SK-N-SH (cell line): ENCODE measurements at regions not wholly inside any gene's neighbourhood (a gene's known extent, or its start where the extent isn't known, plus 50 kb on each side); places are given as distances from the start of the nearest gene placed in this dataset.
"Not testable (repeated sequence)": the region's sequence is repeated elsewhere in the genome, so short reads cannot be mapped to it uniquely, and the experiment has no call there.

Experiments
- CTCF ChIA-PET: fragments of 300-600, 350-600 bp; formaldehyde crosslinking; extraction: SDS; loops from one replicate; lab custom pipeline; 2021; lab: Yijun Ruan, JAX
- POLR2A ChIA-PET: fragments of 350-600 bp; sonication (Branson Sonifier 250); formaldehyde crosslinking; extraction: SDS; loops from one replicate; lab custom pipeline; 2020; ENCODE audit warnings: antibody characterized with exemption, inconsistent platforms; lab: Yijun Ruan, JAX
- DNase-seq: peaks from one replicate; pipeline ENCODE4 v3.0.0; 2012
- H2AFZ ChIP-seq: fragments of 200-600 bp; sonication (generic); 2 replicates; pipeline ENCODE4 v1.8.1; 2016; ENCODE audit warnings: antibody characterized with exemption, mild to moderate bottlenecking, low read depth
- H3F3A ChIP-seq: fragments of 200-600 bp; sonication (generic); replicated peaks from 2 replicates; pipeline ENCODE3; 2016; ENCODE audit warnings: antibody characterized with exemption, mild to moderate bottlenecking; ENCODE audit not compliant: insufficient read depth
- H3K27ac ChIP-seq, 2 experiments: fragments of 200-500 bp in 1 of 2; fragments of 200-600 bp in 1 of 2; sonication (Bioruptor generic) in 1 of 2; sonication (generic), shearing (Covaris generic) in 1 of 2; 2 replicates each; pipeline versions ENCODE4 v1.5.1 to v1.6.1; 2014 to 2016; ENCODE audit warnings: low read depth in 2 of 2, inconsistent platforms in 1 of 2, low read length in 1 of 2, mild to moderate bottlenecking in 1 of 2, mixed read lengths in 1 of 2
- H3K27me3 ChIP-seq: fragments of 200-600 bp; sonication (generic), shearing (Covaris generic); 2 replicates; pipeline ENCODE4 v1.6.1; 2016; ENCODE audit warnings: mixed run types; ENCODE audit not compliant: insufficient read depth
- H3K36me3 ChIP-seq, 2 experiments: fragments of 200-500 bp in 1 of 2; fragments of 200-600 bp in 1 of 2; sonication (Bioruptor generic) in 1 of 2; sonication (generic) in 1 of 2; replicated peaks in 1 of 2; 2 replicates each; pipeline versions ENCODE3 to v1.5.1; 2014 to 2016; ENCODE audit warnings: low read length in 1 of 2, mild to moderate bottlenecking in 1 of 2; ENCODE audit not compliant: insufficient read depth in 2 of 2, control insufficient read depth in 1 of 2
- H3K4me1 ChIP-seq, 2 experiments: fragments of 200-500 bp in 1 of 2; fragments of 200-600 bp in 1 of 2; sonication (Bioruptor generic) in 1 of 2; sonication (generic), shearing (Covaris generic) in 1 of 2; 2 replicates each; pipeline versions ENCODE4 v1.5.1 to v1.6.1; 2014 to 2016; ENCODE audit warnings: low read depth in 1 of 2, low read length in 1 of 2, mixed run types in 1 of 2; ENCODE audit not compliant: insufficient read depth in 2 of 2, control insufficient read depth in 1 of 2
- H3K4me2 ChIP-seq: fragments of 200-600 bp; sonication (generic), shearing (Covaris generic); 2 replicates; pipeline ENCODE4 v1.6.1; 2017; ENCODE audit warnings: mixed run types
- H3K4me3 ChIP-seq, 2 experiments: fragments of 200-500 bp in 1 of 2; fragments of 200-600 bp in 1 of 2; sonication (Bioruptor generic) in 1 of 2; sonication (generic), shearing (Covaris generic) in 1 of 2; 2 replicates each; pipeline versions ENCODE4 v1.5.1 to v1.8.1; 2014 to 2016; ENCODE audit warnings: low read depth in 2 of 2, inconsistent platforms in 1 of 2, low read length in 1 of 2, mild to moderate bottlenecking in 1 of 2, mixed read lengths in 1 of 2, moderate library complexity in 1 of 2
- H3K79me2 ChIP-seq: fragments of 200-600 bp; sonication (generic); 2 replicates; pipeline ENCODE4 v1.8.1; 2017; ENCODE audit warnings: mild to moderate bottlenecking; ENCODE audit not compliant: insufficient read depth
- H3K9ac ChIP-seq: fragments of 200-600 bp; sonication (generic); 2 replicates; pipeline ENCODE4 v1.6.1; 2017; ENCODE audit warnings: mixed run types
- H3K9me2 ChIP-seq: fragments of 200-600 bp; sonication (generic); 2 replicates; pipeline ENCODE4 v1.6.1; 2017; ENCODE audit warnings: mixed run types
- H3K9me3 ChIP-seq: fragments of 200-600 bp; sonication (generic); 2 replicates; pipeline ENCODE4 v1.6.1; 2017; ENCODE audit warnings: mixed run types, mild to moderate bottlenecking, moderate library complexity
- H4K20me1 ChIP-seq: fragments of 200-600 bp; sonication (generic); 2 replicates; pipeline ENCODE4 v1.6.1; 2017; ENCODE audit warnings: mild to moderate bottlenecking, mixed run types; ENCODE audit not compliant: insufficient read depth
- CTCF ChIP-seq: fragments of 200-600 bp; sonication (generic); IDR thresholded peaks from 2 replicates; pipeline ENCODE4 v1.6.1; 2017; ENCODE audit warnings: antibody characterized with exemption, mild to moderate bottlenecking, moderate library complexity
- EP300 ChIP-seq, 2 experiments: IDR thresholded peaks; 2 replicates each; pipeline versions ENCODE4 v1.4.0 to v1.6.1; 2012; ENCODE audit warnings: borderline replicate concordance in 1 of 2, low read depth in 1 of 2, low read length in 1 of 2
- FOSL2 ChIP-seq: IDR thresholded peaks from 2 replicates; pipeline ENCODE4 v1.4.0; 2012; ENCODE audit warnings: low read depth, mild to moderate bottlenecking, moderate library complexity, borderline replicate concordance
- FOXJ3 ChIP-seq: sonication (generic); formaldehyde crosslinking; IDR thresholded peaks from 2 replicates; pipeline ENCODE4 v1.5.1; 2020; ENCODE audit warnings: mild to moderate bottlenecking, missing genetic modification reagents
- GABPA ChIP-seq: IDR thresholded peaks from 2 replicates; pipeline ENCODE4 v1.4.0; 2012; ENCODE audit warnings: low read depth, mild to moderate bottlenecking
- GATA2 ChIP-seq: sonication (generic); formaldehyde crosslinking; IDR thresholded peaks from 2 replicates; pipeline ENCODE4 v1.5.0; 2020; ENCODE audit warnings: mild to moderate bottlenecking, missing genetic modification reagents
- MAX ChIP-seq: IDR thresholded peaks from 2 replicates; pipeline ENCODE4 v1.4.0; 2012; ENCODE audit warnings: low read depth
- MEF2A ChIP-seq: IDR thresholded peaks from 2 replicates; pipeline ENCODE4 v1.4.0; 2012; ENCODE audit warnings: low read depth, borderline replicate concordance
- MXI1 ChIP-seq: IDR thresholded peaks from 2 replicates; pipeline ENCODE4 v1.6.1; 2012; ENCODE audit warnings: mild to moderate bottlenecking, low read depth, low read length, improper control_type of control experiment
- NFIC ChIP-seq: IDR thresholded peaks from 2 replicates; pipeline ENCODE4 v1.4.0; 2012; ENCODE audit warnings: borderline replicate concordance
- NRF1 ChIP-seq: IDR thresholded peaks from 2 replicates; pipeline ENCODE4 v1.6.1; 2012; ENCODE audit warnings: low read depth, mild to moderate bottlenecking, low read length
- PBX3 ChIP-seq: IDR thresholded peaks from 2 replicates; pipeline ENCODE4; 2012
- POLR2AphosphoS5 ChIP-seq: IDR thresholded peaks from 2 replicates; pipeline ENCODE4 v1.6.1; 2012; ENCODE audit warnings: low read depth, low read length
- RFX5 ChIP-seq: IDR thresholded peaks from 2 replicates; pipeline ENCODE4 v1.6.1; 2012; ENCODE audit warnings: mild to moderate bottlenecking, improper control_type of control experiment, low read length
- SMC3 ChIP-seq: IDR thresholded peaks from 2 replicates; pipeline ENCODE4 v1.6.1; 2012; ENCODE audit warnings: low read depth, low read length, improper control_type of control experiment
- TAF1 ChIP-seq: IDR thresholded peaks from 2 replicates; pipeline ENCODE4 v1.6.1; 2012; ENCODE audit warnings: low read depth, mild to moderate bottlenecking, low read length, moderate library complexity, borderline replicate concordance
- USF2 ChIP-seq: fragments of 150-350 bp; IDR thresholded peaks from 2 replicates; pipeline ENCODE4 v1.6.1; 2017; ENCODE audit warnings: antibody characterized with exemption, low read length, low read depth, borderline replicate concordance
- YY1 ChIP-seq: IDR thresholded peaks from 2 replicates; pipeline ENCODE4 v1.4.0; 2012; ENCODE audit warnings: low read depth, mild to moderate bottlenecking
- WGBS: methylation state at CpG from one replicate; pipeline ENCODE4 v1.1.6; 2017; ENCODE audit warnings: low lambda C conversion rate; 5-methylcytosine and 5-hydroxymethylcytosine counted together

- Histone ChIP-seq H4K20me1 (no peaks in the 10 kb centered on the region), H3F3A (no peaks in the 10 kb centered on the region), H3K79me2 (no peaks in the 10 kb centered on the region), H3K4me1 (no peaks in the 10 kb centered on the region), H3K27ac (no peak overlapping the region), H2AFZ (no peak overlapping the region), H3K36me3 (no peaks in the 10 kb centered on the region), H3K9me3 (no peaks in the 10 kb centered on the region), H3K4me2 (no peak overlapping the region), H3K27me3 (no peaks in the 10 kb centered on the region), H3K4me3 (no peak overlapping the region), H3K9me2 (no peaks in the 10 kb centered on the region), H3K9ac (no peak overlapping the region)
- ChIA-PET POLR2A (no interaction called here), CTCF (no interaction called here)
- 41% methylated on average over 4 of the region's 4 CpGs for WGBS
- DNase-seq, result no peak
- TF ChIP-seq YY1 (no peak), NFIC (no peak), MXI1 (no peak), USF2 (no peak), EP300 (IDR thresholded peaks at IDR 0.05; ENCODE audit: borderline replicate concordance in 1 of 2, low read depth in 1 of 2, low read length in 1 of 2) (no peak), PBX3 (no peak), TAF1 (no peak), RFX5 (no peak), SMC3 (no peak), NRF1 (no peak), GABPA (no peak), MEF2A (no peak), POLR2AphosphoS5 (no peak), CTCF (no peak), GATA2 (CRISPR knock-in tag) (no peak), FOSL2 (no peak), MAX (no peak)
Measured at GRCh38 chr4:189613207-189613606, 327.5 kb upstream of the FRG1 start.

GRCh38 chr4:189615217-189615663 lies 325.4 kb upstream of the FRG1 start:
- Histone ChIP-seq H3K9me3 (no peaks in the 10 kb centered on the region), H3K27me3 (no peaks in the 10 kb centered on the region), H3K4me3 (no peak overlapping the region), H3K9ac (no peak overlapping the region), H3K79me2 (no peaks in the 10 kb centered on the region), H2AFZ (no peak overlapping the region), H4K20me1 (no peaks in the 10 kb centered on the region), H3K4me2 (no peak overlapping the region), H3K4me1 (no peaks in the 10 kb centered on the region), H3K27ac (no peak overlapping the region), H3K9me2 (no peaks in the 10 kb centered on the region), H3K36me3 (no peaks in the 10 kb centered on the region), H3F3A (no peaks in the 10 kb centered on the region)
- WGBS, result 63% methylated on average over 7 of the region's 22 CpGs
- ChIA-PET CTCF (no interaction called here), POLR2A (no interaction called here)
- DNase-seq, result no peak
- TF ChIP-seq FOXJ3 (CRISPR knock-in tag), result no peak

GRCh38 chr4:189617741-189618140 lies 322.9 kb upstream of the FRG1 start:
- DNase-seq, H3K9me2 ChIP-seq, H3K4me3 ChIP-seq, H3K4me1 ChIP-seq, H4K20me1 ChIP-seq, H3K4me2 ChIP-seq, H2AFZ ChIP-seq, H3K36me3 ChIP-seq, H3K79me2 ChIP-seq, H3K9ac ChIP-seq, CTCF ChIA-PET, POLR2A ChIA-PET, H3F3A ChIP-seq, H3K27me3 ChIP-seq, H3K9me3 ChIP-seq, H3K27ac ChIP-seq: not testable (repeated sequence)
- WGBS, result 56% methylated on average over 5 of the region's 5 CpGs
